Tibial nerve (tissue), 4 donors: ENCODE measurements at regions not wholly inside any gene's neighbourhood (a gene's known extent, or its start where the extent isn't known, plus 50 kb on each side); places are given as distances from the start of the nearest gene placed in this dataset.

Experiments
- DNase-seq, 2 donors: peaks; one replicate each; pipeline ENCODE4 v3.0.0-alpha.2; 2019; ENCODE audit warnings: low spot score in 2 of 2
- H3K27ac ChIP-seq, 4 donors: fragments of 200-600 bp; sonication (generic) in 3 of 4; one replicate each; pipeline ENCODE4 v1.5.1; 2017 to 2019; ENCODE audit warnings: mild to moderate bottlenecking in 1 of 4
- H3K27me3 ChIP-seq, 2 donors: fragments of 200-600 bp; sonication (generic) in 1 of 2; one replicate each; pipeline versions ENCODE4 v1.5.1 to v1.6.0; 2017 to 2019
- H3K36me3 ChIP-seq, 3 donors: fragments of 200-600 bp; sonication (generic); one replicate each; pipeline ENCODE4 v1.5.1; 2018 to 2019
- H3K4me1 ChIP-seq, 4 donors: fragments of 200-600 bp; sonication (generic) in 3 of 4; one replicate each; pipeline ENCODE4 v1.5.1; 2017 to 2019
- H3K4me3 ChIP-seq, 4 donors: fragments of 200-600 bp; sonication (generic) in 3 of 4; one replicate each; pipeline ENCODE4 v1.5.1; 2017 to 2019; ENCODE audit warnings: mild to moderate bottlenecking in 1 of 4, moderate library complexity in 1 of 4
- H3K9me3 ChIP-seq, 4 donors: fragments of 200-600 bp; sonication (generic) in 3 of 4; one replicate each; pipeline ENCODE4 v1.5.1; 2017 to 2019
- CTCF ChIP-seq, 5 experiments: fragments of 200-600 bp in 3 of 5; fragments of 450-650 bp in 2 of 5; sonication (generic) in 3 of 5; IDR thresholded peaks; one replicate each; pipeline ENCODE4 v1.5.1; 2016 to 2019; ENCODE audit warnings: antibody characterized with exemption in 5 of 5, mild to moderate bottlenecking in 3 of 5, moderate library complexity in 2 of 5
- EP300 ChIP-seq, 2 donors: sonication (generic); formaldehyde crosslinking; IDR thresholded peaks; one replicate each; pipeline ENCODE4 v1.6.1; 2017; ENCODE audit warnings: antibody characterized with exemption in 2 of 2, mild to moderate bottlenecking in 1 of 2
- POLR2A ChIP-seq, 2 donors: fragments of 450-650 bp; IDR thresholded peaks; one replicate each; pipeline ENCODE4 v1.6.1; 2017; ENCODE audit warnings: antibody characterized with exemption in 2 of 2, mild to moderate bottlenecking in 2 of 2, moderate library complexity in 2 of 2
- WGBS, 2 donors: methylation state at CpG; one replicate each; pipeline ENCODE4 v1.1.5; 2018; 5-methylcytosine and 5-hydroxymethylcytosine counted together

- no peak overlapping the region for H3K27ac ChIP-seq
- H3K4me3 ChIP-seq, result no peak overlapping the region
- TF ChIP-seq CTCF (IDR thresholded peaks at IDR 0.05) (no peak), EP300 (IDR thresholded peaks at IDR 0.05) (no peak), POLR2A (IDR thresholded peaks at IDR 0.05) (no peak)
- H3K27me3 ChIP-seq, result no peaks in the 10 kb centered on the region
- no peaks in the 10 kb centered on the region for H3K36me3 ChIP-seq
- no peak for DNase-seq
- H3K4me1 ChIP-seq, result no peaks in the 10 kb centered on the region
- 88 to 91% methylated on average over 6 of the region's 6 CpGs for WGBS, 2 donors
- H3K9me3 ChIP-seq, result no peaks in the 10 kb centered on the region
Observed at GRCh38 chr2:133985563-133985962, 268.3 kb upstream of the MGAT5 start.

GRCh38 chr2:133986081-133986837, 267.6 kb upstream of the MGAT5 start:
- Histone ChIP-seq H3K27me3 (no peaks in the 10 kb centered on the region), H3K27ac (no peak overlapping the region), H3K36me3 (no peaks in the 10 kb centered on the region), H3K4me3 (no peak overlapping the region), H3K9me3 (no peaks in the 10 kb centered on the region), H3K4me1 (no peaks in the 10 kb centered on the region)
- DNase-seq, result no peak
- WGBS, 2 donors, result 59 to 80% methylated on average over 3 of the region's 3 CpGs
- TF ChIP-seq CTCF (IDR thresholded peaks at IDR 0.05) (no peak), POLR2A (IDR thresholded peaks at IDR 0.05) (no peak), EP300 (IDR thresholded peaks at IDR 0.05) (no peak)

GRCh38 chr2:133986881-133987795, 266.7 kb upstream of the MGAT5 start:
- Histone ChIP-seq H3K9me3 (no peaks in the 10 kb centered on the region), H3K27me3 (no peaks in the 10 kb centered on the region), H3K4me1 (no peaks in the 10 kb centered on the region), H3K4me3 (no peak overlapping the region), H3K27ac (no peak overlapping the region), H3K36me3 (no peaks in the 10 kb centered on the region)
- WGBS, 2 donors, result 69 to 79% methylated on average over 11 of the region's 11 CpGs
- no peak for DNase-seq
- TF ChIP-seq CTCF (IDR thresholded peaks at IDR 0.05) (no peak), EP300 (IDR thresholded peaks at IDR 0.05) (no peak), POLR2A (IDR thresholded peaks at IDR 0.05) (no peak)

DNA sequence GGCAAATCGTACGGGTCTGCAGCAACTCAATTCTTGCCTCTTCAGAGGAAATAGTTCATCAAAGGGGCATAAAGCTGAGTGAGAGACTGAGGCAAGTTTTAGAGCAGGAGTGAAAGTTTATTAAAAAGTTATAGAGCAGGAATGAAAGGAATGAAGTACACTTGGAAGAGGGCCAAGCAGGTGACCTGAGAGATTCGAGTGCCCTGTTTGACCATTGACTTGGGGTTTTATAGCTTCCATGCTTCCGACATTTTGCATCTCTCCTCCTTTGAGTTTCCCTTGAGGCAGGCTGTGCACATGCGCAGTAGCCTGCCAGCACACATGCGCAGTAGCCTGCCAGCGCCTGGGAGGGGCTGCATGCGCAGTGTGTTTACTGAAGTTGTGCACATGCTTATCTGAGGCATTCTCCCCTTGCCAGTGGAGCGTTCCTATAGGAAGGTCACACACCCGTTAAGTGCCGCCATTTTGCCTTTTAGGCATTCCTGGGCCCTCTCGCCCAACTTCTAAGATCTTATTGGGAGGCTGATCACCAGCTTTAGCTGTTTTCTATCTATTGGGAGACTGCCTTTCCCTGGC, 265.5 kb upstream of the MGAT5 start:
- H3K27ac ChIP-seq, result no peak overlapping the region
- 81 to 86% methylated on average over 12 of the region's 12 CpGs for WGBS, 2 donors
- no peaks in the 10 kb centered on the region for H3K36me3 ChIP-seq
- H3K4me3 ChIP-seq, result no peak overlapping the region
- no peaks in the 10 kb centered on the region for H3K4me1 ChIP-seq
- no peak for TF ChIP-seq POLR2A (IDR thresholded peaks at IDR 0.05)
- no peak for TF ChIP-seq EP300 (IDR thresholded peaks at IDR 0.05)
- TF ChIP-seq CTCF (IDR thresholded peaks at IDR 0.05), result no peak
- no peaks in the 10 kb centered on the region for H3K27me3 ChIP-seq
- no peak for DNase-seq
- H3K9me3 ChIP-seq, result no peaks in the 10 kb centered on the region
